ENCODE measurements at regions not wholly inside any gene's neighbourhood (a gene's known extent, or its start where the extent isn't known, plus 50 kb on each side); places are given as distances from the start of the nearest gene placed in this dataset.

DNA sequence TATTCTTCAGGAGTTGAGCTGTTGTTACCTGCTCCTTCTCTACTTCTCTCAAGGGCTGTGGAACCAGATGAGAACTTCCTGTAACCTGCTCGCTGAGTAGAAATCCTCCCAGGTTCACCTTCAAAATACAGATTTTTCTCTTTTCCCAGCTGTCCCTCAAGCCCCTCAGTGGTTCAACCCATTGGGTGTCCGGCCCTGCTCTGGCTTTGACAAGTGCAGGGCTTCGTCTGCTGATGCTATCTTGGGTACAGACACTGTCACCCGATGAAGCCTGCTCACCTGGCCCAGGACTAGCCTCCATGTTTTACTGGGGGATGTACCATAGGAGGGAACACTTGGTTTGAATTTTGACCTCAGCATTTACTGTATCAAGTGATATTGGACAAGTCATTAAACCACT is 490.4 kb downstream of the IRX1 start:
- no peak for TF ChIP-seq CTCF (IDR thresholded peaks at IDR 0.05; ENCODE audit: insufficient read depth in 1 of 2, low read depth in 1 of 2, low read length in 1 of 2, severe bottlenecking in 1 of 2, unreplicated experiment in 1 of 2)
- no peaks in the 10 kb centered on the region for H3K36me3 ChIP-seq (ENCODE audit: control insufficient read depth, insufficient read depth, low read length)
- no peak for DNase-seq
- H3K27me3 ChIP-seq (replicated peaks; ENCODE audit: control insufficient read depth, insufficient read depth, low read length): no peaks in the 10 kb centered on the region
- Mint-ChIP-seq H3K27me3 (ENCODE audit: insufficient read depth, unreplicated experiment) (peaks cover 5% of the 10 kb centered on the region), H3K27ac (ENCODE audit: unreplicated experiment) (no peak overlapping the region), H3K4me3 (ENCODE audit: unreplicated experiment) (no peak overlapping the region), H3K9me3 (ENCODE audit: unreplicated experiment) (no peaks in the 10 kb centered on the region), H3K36me3 (ENCODE audit: insufficient read depth, unreplicated experiment) (no peaks in the 10 kb centered on the region), H3K4me1 (ENCODE audit: low read depth, unreplicated experiment) (no peaks in the 10 kb centered on the region)
- no peaks in the 10 kb centered on the region for H3K4me1 ChIP-seq
- H3K9me3 ChIP-seq: no peaks in the 10 kb centered on the region
- no peak overlapping the region for H3K4me3 ChIP-seq (ENCODE audit: low read depth, low read length)
- ChIA-PET POLR2A (no interaction called here), CTCF (no interaction called here)
- intact Hi-C loops (cut with micrococcal nuclease; ENCODE audit: unreplicated experiment): no loop called here
- BruUV-seq (replicated peaks): no TSS peak

- Mint-ChIP-seq H3K27me3 (ENCODE audit: insufficient read depth, unreplicated experiment) (peaks cover 5% of the 10 kb centered on the region), H3K27ac (ENCODE audit: unreplicated experiment) (no peak overlapping the region), H3K9me3 (ENCODE audit: unreplicated experiment) (no peaks in the 10 kb centered on the region), H3K36me3 (ENCODE audit: insufficient read depth, unreplicated experiment) (no peaks in the 10 kb centered on the region), H3K4me1 (ENCODE audit: low read depth, unreplicated experiment) (no peaks in the 10 kb centered on the region), H3K4me3 (ENCODE audit: unreplicated experiment) (no peak overlapping the region)
- Histone ChIP-seq H3K27me3 (replicated peaks; ENCODE audit: control insufficient read depth, insufficient read depth, low read length) (no peaks in the 10 kb centered on the region), H3K9me3 (no peaks in the 10 kb centered on the region), H3K36me3 (ENCODE audit: control insufficient read depth, insufficient read depth, low read length) (no peaks in the 10 kb centered on the region), H3K4me1 (no peaks in the 10 kb centered on the region), H3K4me3 (ENCODE audit: low read depth, low read length) (no peak overlapping the region)
- no peak for DNase-seq
- BruUV-seq (replicated peaks): no TSS peak
- CTCF ChIA-PET: no interaction called here
- intact Hi-C loops (cut with micrococcal nuclease; ENCODE audit: unreplicated experiment): no loop called here
- POLR2A ChIA-PET: no interaction called here
- TF ChIP-seq CTCF (IDR thresholded peaks at IDR 0.05; ENCODE audit: insufficient read depth in 1 of 2, low read depth in 1 of 2, low read length in 1 of 2, severe bottlenecking in 1 of 2, unreplicated experiment in 1 of 2): no peak
These were observed 491.5 kb downstream of the IRX1 start for GRCh38 chr5:4087110-4087509.

DNA sequence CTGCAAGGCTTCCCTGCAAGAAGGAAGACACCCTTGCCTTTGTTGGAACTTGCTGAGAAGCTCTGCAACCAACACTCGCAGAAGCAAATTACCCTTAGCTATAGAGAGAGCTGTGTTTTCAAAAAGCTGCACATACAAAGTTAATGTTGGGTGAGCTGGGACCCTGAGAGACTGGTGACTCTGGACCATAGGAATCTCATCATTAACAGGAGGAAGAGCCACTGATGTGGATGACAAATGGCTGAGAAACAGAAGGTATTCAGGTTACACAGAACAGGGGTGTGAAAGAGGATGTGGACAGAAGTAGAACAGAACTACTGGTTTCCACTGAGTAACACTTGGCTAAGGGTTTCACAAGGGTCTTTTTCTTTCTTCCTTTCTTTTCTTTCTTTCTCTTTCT is 493.5 kb downstream of the IRX1 start:
- H3K4me3 Mint-ChIP-seq (ENCODE audit: unreplicated experiment): no peak overlapping the region
- no peak overlapping the region for H3K4me3 ChIP-seq (ENCODE audit: low read depth, low read length)
- peaks cover 5% of the 10 kb centered on the region for H3K27me3 Mint-ChIP-seq (ENCODE audit: insufficient read depth, unreplicated experiment)
- no TSS peak for BruUV-seq (replicated peaks)
- no peaks in the 10 kb centered on the region for H3K36me3 ChIP-seq (ENCODE audit: control insufficient read depth, insufficient read depth, low read length)
- ChIA-PET CTCF (no interaction called here), POLR2A (no interaction called here)
- H3K4me1 Mint-ChIP-seq (ENCODE audit: low read depth, unreplicated experiment): no peaks in the 10 kb centered on the region
- H3K27me3 ChIP-seq (replicated peaks; ENCODE audit: control insufficient read depth, insufficient read depth, low read length): no peaks in the 10 kb centered on the region
- no peak overlapping the region for H3K27ac Mint-ChIP-seq (ENCODE audit: unreplicated experiment)
- H3K9me3 Mint-ChIP-seq (ENCODE audit: unreplicated experiment): peaks cover 5% of the 10 kb centered on the region
- intact Hi-C loops (cut with micrococcal nuclease; ENCODE audit: unreplicated experiment): no loop called here
- no peak for TF ChIP-seq CTCF (IDR thresholded peaks at IDR 0.05; ENCODE audit: insufficient read depth in 1 of 2, low read depth in 1 of 2, low read length in 1 of 2, severe bottlenecking in 1 of 2, unreplicated experiment in 1 of 2)
- no peaks in the 10 kb centered on the region for H3K4me1 ChIP-seq
- no peak for DNase-seq
- no peaks in the 10 kb centered on the region for H3K36me3 Mint-ChIP-seq (ENCODE audit: insufficient read depth, unreplicated experiment)
- H3K9me3 ChIP-seq: no peaks in the 10 kb centered on the region

Data from Caco-2 (cell line).